NT2/D1 (cell line): ENCODE measurements at regions not wholly inside any gene's neighbourhood (a gene's known extent, or its start where the extent isn't known, plus 50 kb on each side); places are given as distances from the start of the nearest gene placed in this dataset.

Experiments
- DNase-seq: peaks from one replicate; pipeline ENCODE4 v3.0.0-alpha.2; 2011; ENCODE audit warnings: low read depth, low spot score
- H3K27me3 ChIP-seq: 2 replicates; pipeline ENCODE4 v1.6.0; 2011; ENCODE audit warnings: mild to moderate bottlenecking; ENCODE audit not compliant: insufficient read length, insufficient read depth
- H3K36me3 ChIP-seq: 2 replicates; pipeline ENCODE4 v1.6.1; 2011; ENCODE audit warnings: mild to moderate bottlenecking, low read length, mixed read lengths; ENCODE audit not compliant: insufficient read depth, insufficient read length
- H3K4me1 ChIP-seq: 2 replicates; pipeline ENCODE4 v1.5.1; 2011; ENCODE audit not compliant: insufficient read depth, insufficient read length
- H3K4me3 ChIP-seq: 2 replicates; pipeline ENCODE4 v1.5.1; 2011; ENCODE audit warnings: low read depth; ENCODE audit not compliant: insufficient read length
- H3K9ac ChIP-seq: 2 replicates; pipeline ENCODE4 v1.6.0; 2011; ENCODE audit warnings: low read depth; ENCODE audit not compliant: insufficient read length
- H3K9me3 ChIP-seq: 2 replicates; pipeline ENCODE4 v1.5.1; 2011; ENCODE audit warnings: mild to moderate bottlenecking, low read length; ENCODE audit not compliant: insufficient read depth
- SUZ12 ChIP-seq: IDR thresholded peaks from 2 replicates; pipeline ENCODE4 v1.6.1; 2011; ENCODE audit not compliant: insufficient read length, insufficient read depth; ENCODE audit errors: extremely low read depth
- YY1 ChIP-seq: IDR thresholded peaks from 2 replicates; pipeline ENCODE4 v1.6.1; 2011; ENCODE audit not compliant: insufficient read length, insufficient read depth
- ZNF274 ChIP-seq: IDR thresholded peaks from 2 replicates; pipeline ENCODE4 v1.6.1; 2011; ENCODE audit warnings: mild to moderate bottlenecking, low read depth, low read length

DNA sequence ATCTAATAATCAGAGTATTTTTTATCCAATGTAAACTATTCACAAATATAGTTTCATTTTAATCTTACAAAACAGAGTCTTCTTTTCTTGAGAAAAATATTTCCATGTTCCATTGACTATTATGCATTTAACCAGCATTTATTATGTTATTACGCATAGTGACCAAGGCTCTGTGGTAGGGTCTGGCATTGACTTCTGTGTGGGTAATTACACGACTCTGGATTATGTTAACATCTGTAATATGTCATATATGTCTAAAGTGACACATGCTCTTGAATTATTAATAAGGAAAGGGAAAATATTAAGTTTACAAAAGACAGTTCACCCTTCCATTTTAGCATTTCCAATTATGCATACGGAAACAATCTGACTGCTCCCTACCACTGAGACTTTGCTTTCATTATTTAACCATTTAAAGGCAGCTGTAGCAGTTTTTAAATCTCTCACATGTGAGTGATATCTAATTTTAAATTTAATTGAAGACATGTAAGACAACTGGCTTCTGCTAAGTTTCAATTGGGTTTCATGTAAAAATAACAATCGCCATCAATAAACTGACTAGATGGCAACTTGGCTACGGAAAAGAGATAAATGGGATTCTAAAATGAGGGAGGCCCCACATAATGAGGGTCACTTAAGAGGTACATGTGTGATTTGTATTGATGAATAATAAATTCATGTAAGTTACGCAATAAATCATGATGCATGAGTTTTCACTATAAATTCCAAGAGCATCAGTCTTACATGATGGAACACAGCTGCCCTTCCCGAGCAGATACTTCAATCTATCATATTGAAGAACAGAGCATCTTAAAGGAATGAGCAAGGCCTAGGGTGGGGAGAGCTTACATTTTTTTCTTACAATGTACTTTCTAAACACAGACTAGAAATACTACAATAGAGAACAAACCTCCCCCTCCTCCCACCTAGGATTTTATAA, 1056.8 kb downstream of the MAT2B start:
- no peak for DNase-seq
- no peak overlapping the region for H3K4me3 ChIP-seq
- H3K9ac ChIP-seq, result no peak overlapping the region
- H3K9me3 ChIP-seq, result no peaks in the 10 kb centered on the region
- TF ChIP-seq YY1 (no peak), ZNF274 (no peak), SUZ12 (no peak)
- H3K27me3 ChIP-seq, result no peaks in the 10 kb centered on the region
- no peaks in the 10 kb centered on the region for H3K36me3 ChIP-seq
- H3K4me1 ChIP-seq, result no peaks in the 10 kb centered on the region

DNA sequence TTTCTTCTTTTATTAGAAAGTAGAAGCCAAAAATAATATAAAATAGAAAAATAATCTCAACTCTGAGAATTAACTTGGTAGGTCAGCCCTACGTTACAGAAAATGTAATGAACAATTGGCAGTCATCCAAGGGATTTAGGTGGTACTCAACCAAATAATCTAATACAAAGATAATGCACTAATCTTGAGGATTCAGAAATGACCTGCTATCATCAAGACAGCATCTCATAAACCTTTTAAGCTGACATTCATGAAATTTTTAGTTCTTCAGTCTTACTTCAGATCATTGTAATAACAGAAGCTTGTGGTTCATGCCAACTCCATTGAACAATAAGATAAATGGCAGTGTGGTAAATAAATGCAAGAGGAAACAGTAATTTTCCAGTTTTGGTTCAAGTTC, 1058.0 kb downstream of the MAT2B start:
- Histone ChIP-seq H3K36me3 (no peaks in the 10 kb centered on the region), H3K9ac (no peak overlapping the region), H3K9me3 (no peaks in the 10 kb centered on the region), H3K4me1 (no peaks in the 10 kb centered on the region), H3K4me3 (no peak overlapping the region), H3K27me3 (no peaks in the 10 kb centered on the region)
- TF ChIP-seq ZNF274 (no peak), YY1 (no peak), SUZ12 (no peak)
- DNase-seq, result no peak

DNA sequence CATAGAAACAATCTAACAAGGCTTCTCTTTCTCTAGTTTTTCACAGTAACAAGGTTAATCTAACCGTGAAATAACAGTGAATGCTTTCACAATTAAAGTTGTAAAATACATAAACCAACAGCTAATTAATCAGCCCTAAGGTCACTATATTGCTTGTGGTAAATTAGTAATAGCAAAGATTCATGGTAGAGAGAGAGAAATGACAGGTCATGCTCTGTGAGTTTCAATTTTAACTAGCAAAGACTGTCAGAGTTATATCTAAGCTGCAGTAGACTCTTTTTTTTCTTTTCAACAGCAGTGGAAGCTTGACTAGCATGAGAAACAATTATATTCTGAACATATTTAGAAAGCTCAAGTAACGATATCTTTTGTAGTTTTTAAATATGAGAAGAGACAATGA, 1068.0 kb downstream of the MAT2B start:
- Histone ChIP-seq H3K4me3 (no peak overlapping the region), H3K4me1 (no peaks in the 10 kb centered on the region), H3K36me3 (no peaks in the 10 kb centered on the region), H3K9me3 (no peaks in the 10 kb centered on the region), H3K27me3 (no peaks in the 10 kb centered on the region), H3K9ac (no peak overlapping the region)
- no peak for TF ChIP-seq ZNF274
- no peak for TF ChIP-seq SUZ12
- no peak for DNase-seq

DNA sequence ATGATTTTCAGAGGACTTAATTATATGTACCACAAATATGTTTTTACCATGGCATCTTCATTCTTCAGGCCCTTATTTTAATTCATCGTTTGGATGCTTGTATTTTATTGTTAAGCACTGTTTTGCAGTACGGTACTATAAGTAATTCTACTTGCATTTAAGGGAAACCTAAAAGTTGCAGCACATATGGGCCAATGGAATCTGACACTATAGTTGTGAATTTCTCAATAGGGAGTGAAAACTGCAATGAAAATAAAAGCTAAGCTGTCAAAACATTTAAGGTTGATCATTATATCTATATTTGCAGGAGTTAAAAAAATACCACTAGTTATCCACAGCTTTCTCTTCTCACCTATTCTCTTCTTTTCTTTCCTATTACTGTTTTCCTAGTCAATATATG, 1071.8 kb downstream of the MAT2B start:
- TF ChIP-seq SUZ12 (no peak), ZNF274 (no peak), YY1 (no peak)
- DNase-seq, result no peak
- H3K27me3 ChIP-seq, result no peaks in the 10 kb centered on the region
- H3K9me3 ChIP-seq, result no peaks in the 10 kb centered on the region
- H3K4me3 ChIP-seq, result no peak overlapping the region
- H3K9ac ChIP-seq, result no peak overlapping the region
- H3K36me3 ChIP-seq, result no peaks in the 10 kb centered on the region
- no peaks in the 10 kb centered on the region for H3K4me1 ChIP-seq

DNA sequence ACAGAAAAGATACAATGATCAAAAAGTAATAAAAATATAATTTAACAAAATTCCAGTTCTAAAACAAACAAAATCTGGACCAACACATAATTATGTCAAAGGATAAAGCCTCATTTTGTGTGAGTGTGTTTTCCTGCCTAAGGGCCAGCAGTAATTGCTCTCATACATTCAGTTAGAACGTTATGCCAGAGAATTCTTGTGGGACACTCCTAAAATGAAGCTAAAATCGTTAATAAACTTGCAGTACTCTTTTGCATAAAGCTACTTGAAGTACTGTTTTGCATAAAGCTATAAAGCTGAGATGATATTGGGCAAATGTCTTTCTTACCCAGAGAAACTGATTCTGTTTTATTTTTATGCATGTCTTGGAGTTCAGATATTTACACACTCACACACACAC, 1072.3 kb downstream of the MAT2B start:
- TF ChIP-seq YY1, result no peak
- TF ChIP-seq ZNF274, result no peak
- TF ChIP-seq SUZ12, result no peak

DNA sequence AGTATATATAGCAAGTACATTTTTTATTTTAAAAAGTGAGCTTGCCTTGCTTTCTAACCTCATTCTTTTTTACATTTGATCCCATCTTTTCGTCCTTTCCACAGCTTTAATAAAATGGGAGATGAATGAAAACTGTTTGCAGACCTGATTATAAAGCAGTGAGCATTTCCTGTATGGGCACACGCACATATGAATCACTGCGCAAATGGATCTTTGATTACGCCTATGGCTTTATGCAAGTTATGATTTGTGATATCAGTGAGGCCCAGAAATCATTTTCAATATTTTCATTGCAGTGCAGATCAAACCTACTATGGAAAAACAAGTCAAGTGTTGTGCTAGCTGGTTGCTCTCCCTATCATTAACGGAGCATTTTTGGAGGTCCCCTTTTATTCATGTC, 1073.0 kb downstream of the MAT2B start:
- no peaks in the 10 kb centered on the region for H3K9me3 ChIP-seq
- no peak overlapping the region for H3K4me3 ChIP-seq

More for the DNA sequence above, 1072.3 kb downstream of the MAT2B start:
- no peaks in the 10 kb centered on the region for H3K36me3 ChIP-seq
- no peak overlapping the region for H3K9ac ChIP-seq
- H3K4me3 ChIP-seq, result no peak overlapping the region
- no peaks in the 10 kb centered on the region for H3K9me3 ChIP-seq
- DNase-seq, result no peak
- no peaks in the 10 kb centered on the region for H3K4me1 ChIP-seq
- H3K27me3 ChIP-seq, result no peaks in the 10 kb centered on the region

DNA sequence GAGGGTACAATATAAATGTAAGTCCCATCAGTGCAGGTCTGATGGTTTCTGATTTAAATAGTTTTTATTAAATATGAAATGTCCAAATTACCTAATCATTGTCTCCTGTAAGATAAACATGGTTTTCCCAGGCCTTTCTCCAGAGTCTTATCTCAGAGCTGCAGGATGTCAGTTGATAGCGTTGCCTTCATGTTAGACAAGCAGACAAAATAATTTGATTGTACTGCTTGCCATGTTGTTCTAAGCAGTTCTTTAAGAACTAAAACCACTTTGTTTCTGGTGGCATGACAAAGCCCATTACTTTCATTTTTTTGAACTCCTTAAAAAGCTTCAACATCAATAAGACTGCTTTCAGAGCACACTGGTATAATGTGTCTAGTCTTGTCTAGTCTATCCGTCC, 1073.5 kb downstream of the MAT2B start:
- no peaks in the 10 kb centered on the region for H3K4me1 ChIP-seq
- H3K36me3 ChIP-seq, result no peaks in the 10 kb centered on the region
- no peak for DNase-seq
- no peak overlapping the region for H3K9ac ChIP-seq
- TF ChIP-seq SUZ12, result no peak
- TF ChIP-seq ZNF274, result no peak
- no peak for TF ChIP-seq YY1
- H3K9me3 ChIP-seq, result no peaks in the 10 kb centered on the region
- no peaks in the 10 kb centered on the region for H3K27me3 ChIP-seq
- no peak overlapping the region for H3K4me3 ChIP-seq

More for the DNA sequence above, 1073.0 kb downstream of the MAT2B start:
- TF ChIP-seq YY1 (no peak), ZNF274 (no peak), SUZ12 (no peak)
- H3K4me1 ChIP-seq, result no peaks in the 10 kb centered on the region
- no peaks in the 10 kb centered on the region for H3K36me3 ChIP-seq
- no peaks in the 10 kb centered on the region for H3K27me3 ChIP-seq
- DNase-seq, result no peak
- no peak overlapping the region for H3K9ac ChIP-seq

DNA sequence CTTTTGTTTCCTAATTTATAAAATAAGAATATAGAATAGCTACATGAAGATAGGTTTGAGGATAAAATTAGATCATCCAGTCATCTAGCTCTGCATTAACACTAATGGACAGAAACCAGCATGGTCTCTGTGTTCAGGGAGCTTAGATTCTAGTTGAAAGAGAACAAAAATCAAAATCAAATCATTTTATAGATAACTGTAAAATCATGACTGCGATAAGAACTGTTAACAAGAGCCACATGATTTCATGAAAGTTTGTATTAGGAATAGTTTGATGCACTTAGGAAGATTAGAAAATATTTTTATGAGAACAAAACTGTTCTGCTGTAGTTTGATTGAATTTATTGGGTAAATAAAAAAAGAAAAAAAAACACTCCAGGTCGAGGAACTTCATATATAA, 1074.7 kb downstream of the MAT2B start:
- H3K4me1 ChIP-seq, result no peaks in the 10 kb centered on the region
- H3K9ac ChIP-seq, result no peak overlapping the region
- TF ChIP-seq YY1 (no peak), ZNF274 (no peak), SUZ12 (no peak)
- no peak overlapping the region for H3K4me3 ChIP-seq
- no peaks in the 10 kb centered on the region for H3K9me3 ChIP-seq
- no peak for DNase-seq
- no peaks in the 10 kb centered on the region for H3K27me3 ChIP-seq
- no peaks in the 10 kb centered on the region for H3K36me3 ChIP-seq
